ENCODE measurements at regions not wholly inside any gene's neighbourhood (a gene's known extent, or its start where the extent isn't known, plus 50 kb on each side); places are given as distances from the start of the nearest gene placed in this dataset.

DNA sequence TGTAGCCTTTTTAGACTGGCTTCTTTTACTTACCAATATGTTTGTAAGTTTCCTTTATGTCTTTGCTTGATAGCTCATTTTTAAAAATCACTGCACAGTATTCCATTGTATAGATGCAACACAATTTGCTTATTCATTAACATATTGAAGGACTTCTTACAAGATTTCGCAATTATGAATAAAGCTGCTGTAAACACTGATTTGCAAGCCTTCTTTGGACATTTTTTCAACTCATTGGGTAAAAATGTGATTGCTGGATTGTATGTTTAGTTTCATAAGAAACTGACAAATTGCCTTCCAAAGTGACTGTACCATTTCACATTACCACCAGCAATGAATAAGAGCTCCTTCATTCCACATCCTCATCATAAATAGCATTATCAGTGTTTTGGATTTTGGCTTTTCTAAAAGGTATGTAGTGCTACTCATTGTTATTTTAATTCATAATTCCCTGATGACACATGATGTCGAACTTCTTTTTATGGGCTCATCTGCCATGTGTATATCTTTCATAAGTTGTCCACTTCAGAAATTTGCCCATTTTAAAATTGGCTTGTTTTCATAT lies 80.7 kb downstream of the TFAP2B start:
- intact Hi-C loops (cut with micrococcal nuclease), result no loop called here
- BruUV-seq (replicated peaks), result no TSS peak

DNA sequence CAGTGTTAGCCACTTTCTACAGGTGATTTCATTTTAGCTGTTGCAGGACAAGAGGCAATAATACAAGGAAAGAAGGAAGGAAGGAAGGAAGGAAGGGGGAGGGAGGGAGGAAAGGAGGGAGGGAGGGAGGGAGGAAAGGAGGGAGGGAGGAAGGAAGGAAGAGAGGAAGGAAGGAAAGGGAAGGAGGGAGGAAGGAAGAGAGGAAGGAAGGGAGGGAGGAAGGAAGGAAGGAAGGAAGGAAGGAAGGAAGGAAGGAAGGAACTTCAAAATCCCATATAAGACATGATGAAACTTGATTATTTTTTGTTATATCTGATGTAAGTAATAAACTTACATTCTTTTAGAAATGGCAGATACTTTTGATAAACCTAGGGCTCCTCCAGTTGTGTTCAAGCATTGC lies 83.6 kb downstream of the TFAP2B start:
- TF ChIP-seq, protein P1, sequence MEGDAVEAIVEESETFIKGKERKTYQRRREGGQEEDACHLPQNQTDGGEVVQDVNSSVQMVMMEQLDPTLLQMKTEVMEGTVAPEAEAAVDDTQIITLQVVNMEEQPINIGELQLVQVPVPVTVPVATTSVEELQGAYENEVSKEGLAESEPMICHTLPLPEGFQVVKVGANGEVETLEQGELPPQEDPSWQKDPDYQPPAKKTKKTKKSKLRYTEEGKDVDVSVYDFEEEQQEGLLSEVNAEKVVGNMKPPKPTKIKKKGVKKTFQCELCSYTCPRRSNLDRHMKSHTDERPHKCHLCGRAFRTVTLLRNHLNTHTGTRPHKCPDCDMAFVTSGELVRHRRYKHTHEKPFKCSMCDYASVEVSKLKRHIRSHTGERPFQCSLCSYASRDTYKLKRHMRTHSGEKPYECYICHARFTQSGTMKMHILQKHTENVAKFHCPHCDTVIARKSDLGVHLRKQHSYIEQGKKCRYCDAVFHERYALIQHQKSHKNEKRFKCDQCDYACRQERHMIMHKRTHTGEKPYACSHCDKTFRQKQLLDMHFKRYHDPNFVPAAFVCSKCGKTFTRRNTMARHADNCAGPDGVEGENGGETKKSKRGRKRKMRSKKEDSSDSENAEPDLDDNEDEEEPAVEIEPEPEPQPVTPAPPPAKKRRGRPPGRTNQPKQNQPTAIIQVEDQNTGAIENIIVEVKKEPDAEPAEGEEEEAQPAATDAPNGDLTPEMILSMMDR (IDR thresholded peaks at IDR 0.05; ENCODE audit: unreplicated experiment), result no peak
- ChIA-PET POLR2A (no interaction called here), CTCF (no interaction called here)
- Mint-ChIP-seq H3K4me3 (ENCODE audit: unreplicated experiment) (no peak overlapping the region), H3K36me3 (ENCODE audit: insufficient read depth, unreplicated experiment) (no peaks in the 10 kb centered on the region), H3K27ac (ENCODE audit: low read depth, unreplicated experiment) (no peak overlapping the region), H3K9me3 (ENCODE audit: unreplicated experiment) (no peaks in the 10 kb centered on the region), H3K27me3 (ENCODE audit: insufficient read depth, unreplicated experiment) (no peaks in the 10 kb centered on the region), H3K4me1 (ENCODE audit: insufficient read depth, unreplicated experiment) (no peaks in the 10 kb centered on the region)
- no peak for DNase-seq (ENCODE audit: unreplicated experiment)
- intact Hi-C loops (cut with micrococcal nuclease), result no loop called here
- no TSS peak for BruUV-seq (replicated peaks)

More for the DNA sequence above, 80.7 kb downstream of the TFAP2B start:
- H3K4me1 Mint-ChIP-seq (ENCODE audit: insufficient read depth, unreplicated experiment), result no peaks in the 10 kb centered on the region
- no peak overlapping the region for H3K4me3 Mint-ChIP-seq (ENCODE audit: unreplicated experiment)
- H3K27ac Mint-ChIP-seq (ENCODE audit: low read depth, unreplicated experiment), result no peak overlapping the region
- POLR2A ChIA-PET, result no interaction called here
- no peaks in the 10 kb centered on the region for H3K27me3 Mint-ChIP-seq (ENCODE audit: insufficient read depth, unreplicated experiment)
- H3K9me3 Mint-ChIP-seq (ENCODE audit: unreplicated experiment), result no peaks in the 10 kb centered on the region
- CTCF ChIA-PET, result no interaction called here
- no peaks in the 10 kb centered on the region for H3K36me3 Mint-ChIP-seq (ENCODE audit: insufficient read depth, unreplicated experiment)
- DNase-seq (ENCODE audit: unreplicated experiment), result peak; percentile 27
- TF ChIP-seq, protein P1 (IDR thresholded peaks at IDR 0.05; ENCODE audit: unreplicated experiment), result no peak

DNA sequence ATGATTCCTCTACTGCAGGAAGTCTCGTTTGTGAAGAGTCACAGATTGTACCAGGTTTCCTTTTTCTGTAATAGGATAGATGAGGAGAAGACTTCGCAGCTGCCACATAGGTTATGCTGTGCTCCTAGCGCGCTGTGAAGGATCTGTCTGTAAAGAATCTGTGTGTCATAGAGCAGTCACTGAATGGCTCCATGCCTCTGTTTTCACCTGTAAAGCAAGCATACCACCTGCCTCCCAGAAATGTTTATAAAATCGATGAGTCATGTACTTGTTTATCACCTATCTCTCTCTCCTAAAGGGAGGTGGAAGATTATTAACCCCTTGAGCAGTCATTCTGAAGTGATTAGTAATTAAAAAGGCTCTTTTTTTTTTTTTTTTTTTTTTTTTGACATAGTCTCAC lies 86.6 kb downstream of the TFAP2B start:
- ChIA-PET POLR2A (interaction anchor here (0.6 to 1.5 kb wide), 2 partner anchors 21 to 398 kb away, joined by 3 to 4 read pairs; no protein-coding TSS in a partner anchor), CTCF (no interaction called here)
- Mint-ChIP-seq H3K27me3 (ENCODE audit: insufficient read depth, unreplicated experiment) (no peaks in the 10 kb centered on the region), H3K4me1 (ENCODE audit: insufficient read depth, unreplicated experiment) (no peaks in the 10 kb centered on the region), H3K27ac (ENCODE audit: low read depth, unreplicated experiment) (no peak overlapping the region), H3K9me3 (ENCODE audit: unreplicated experiment) (no peaks in the 10 kb centered on the region), H3K36me3 (ENCODE audit: insufficient read depth, unreplicated experiment) (no peaks in the 10 kb centered on the region), H3K4me3 (ENCODE audit: unreplicated experiment) (no peak overlapping the region)
- BruUV-seq (replicated peaks), result no TSS peak
- TF ChIP-seq, protein P1 (IDR thresholded peaks at IDR 0.05; ENCODE audit: unreplicated experiment), result no peak
- peak; percentile 39 for DNase-seq (ENCODE audit: unreplicated experiment)
- intact Hi-C loops (cut with micrococcal nuclease), result no loop called here

DNA sequence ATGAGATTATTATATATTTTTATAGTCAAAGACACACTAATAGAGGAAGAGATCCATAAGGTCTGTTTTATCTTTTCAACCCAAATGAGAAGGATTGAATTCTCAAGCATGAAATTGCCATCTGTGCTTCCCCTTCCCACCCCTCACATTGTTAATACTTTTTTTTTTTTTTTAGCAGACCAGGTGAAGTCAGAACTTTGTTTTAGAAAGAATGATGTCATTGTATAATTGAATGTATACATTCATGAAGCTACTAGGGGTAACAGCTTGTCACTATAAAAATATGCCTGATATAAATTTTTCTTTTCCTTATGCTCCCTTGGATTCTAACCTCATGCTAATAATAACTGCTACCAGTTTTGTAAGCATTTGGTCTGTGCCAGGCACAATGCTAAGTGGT lies 88.9 kb downstream of the TFAP2B start:
- ChIA-PET CTCF (interaction anchor here (0.7 kb wide), 1 partner anchor 23 kb away, joined by 5 read pairs; no protein-coding TSS in a partner anchor), POLR2A (interaction anchor here (0.6 kb wide), 1 partner anchor 42 kb away, joined by 3 read pairs; no protein-coding TSS in a partner anchor)
- H3K9me3 Mint-ChIP-seq (ENCODE audit: unreplicated experiment), result no peaks in the 10 kb centered on the region
- H3K4me3 Mint-ChIP-seq (ENCODE audit: unreplicated experiment), result no peak overlapping the region
- DNase-seq (ENCODE audit: unreplicated experiment), result no peak
- H3K27ac Mint-ChIP-seq (ENCODE audit: low read depth, unreplicated experiment), result no peak overlapping the region
- H3K36me3 Mint-ChIP-seq (ENCODE audit: insufficient read depth, unreplicated experiment), result no peaks in the 10 kb centered on the region
- TF ChIP-seq, protein P1 (IDR thresholded peaks at IDR 0.05; ENCODE audit: unreplicated experiment), result no peak
- BruUV-seq (replicated peaks), result no TSS peak
- H3K27me3 Mint-ChIP-seq (ENCODE audit: insufficient read depth, unreplicated experiment), result no peaks in the 10 kb centered on the region
- H3K4me1 Mint-ChIP-seq (ENCODE audit: insufficient read depth, unreplicated experiment), result no peaks in the 10 kb centered on the region
- intact Hi-C loops (cut with micrococcal nuclease), result no loop called here

Data from MCF 10A (cell line).